ENCODE measurements at regions not wholly inside any gene's neighbourhood (a gene's known extent, or its start where the extent isn't known, plus 50 kb on each side); places are given as distances from the start of the nearest gene placed in this dataset.
"Not testable (repeated sequence)": the region's sequence is repeated elsewhere in the genome, so short reads cannot be mapped to it uniquely, and the experiment has no call there.

GRCh38 chr5:1667648-1668140, 131.9 kb downstream of the MRPL36 start:
- DNase-seq, result no peak

GRCh38 chr5:1666812-1667588, 132.6 kb downstream of the MRPL36 start:
- DNase-seq, result no peak

GRCh38 chr5:1666221-1666620, 133.4 kb downstream of the MRPL36 start:
- no peak for DNase-seq

- no peak for DNase-seq
Measured at GRCh38 chr5:1665803-1666202, 133.8 kb downstream of the MRPL36 start.

- no peak for DNase-seq
Measured at GRCh38 chr5:1665231-1665630, 134.4 kb downstream of the MRPL36 start.

GRCh38 chr5:1663186-1663585, 136.5 kb downstream of the MRPL36 start:
- DNase-seq, result no peak

GRCh38 chr5:1662559-1663085, 137.0 kb downstream of the MRPL36 start:
- no peak for DNase-seq

- no peak for DNase-seq
Measured at GRCh38 chr5:1661831-1662558, 137.6 kb downstream of the MRPL36 start.

- DNase-seq, result no peak
Measured at GRCh38 chr5:1661311-1661710, 137.6 kb upstream of the LPCAT1 start.

GRCh38 chr5:1660511-1660910, 136.8 kb upstream of the LPCAT1 start:
- DNase-seq, result no peak

- DNase-seq, result no peak
Measured at GRCh38 chr5:1660001-1660400, 136.2 kb upstream of the LPCAT1 start.

- no peak for DNase-seq
Measured at GRCh38 chr5:1659100-1659981, 135.6 kb upstream of the LPCAT1 start.

GRCh38 chr5:1658665-1659064, 134.9 kb upstream of the LPCAT1 start:
- DNase-seq, result no peak

GRCh38 chr5:1657161-1657741, 133.5 kb upstream of the LPCAT1 start:
- DNase-seq, result no peak

GRCh38 chr5:1656271-1656975, 132.7 kb upstream of the LPCAT1 start:
- no peak for DNase-seq

- no peak for DNase-seq
Measured at GRCh38 chr5:1655496-1656270, 131.9 kb upstream of the LPCAT1 start.

GRCh38 chr5:1654786-1655495, 131.2 kb upstream of the LPCAT1 start:
- no peak for DNase-seq

- DNase-seq, result not testable (repeated sequence)
Measured at GRCh38 chr5:1653698-1654651, 130.2 kb upstream of the LPCAT1 start.

Measured in occipital lobe (tissue), 1 donor.